ENCODE measurements at regions not wholly inside any gene's neighbourhood (a gene's known extent, or its start where the extent isn't known, plus 50 kb on each side); places are given as distances from the start of the nearest gene placed in this dataset.
A peak's percentile ranks its signal among the peaks of the same experiment; 100 is the strongest.

DNA sequence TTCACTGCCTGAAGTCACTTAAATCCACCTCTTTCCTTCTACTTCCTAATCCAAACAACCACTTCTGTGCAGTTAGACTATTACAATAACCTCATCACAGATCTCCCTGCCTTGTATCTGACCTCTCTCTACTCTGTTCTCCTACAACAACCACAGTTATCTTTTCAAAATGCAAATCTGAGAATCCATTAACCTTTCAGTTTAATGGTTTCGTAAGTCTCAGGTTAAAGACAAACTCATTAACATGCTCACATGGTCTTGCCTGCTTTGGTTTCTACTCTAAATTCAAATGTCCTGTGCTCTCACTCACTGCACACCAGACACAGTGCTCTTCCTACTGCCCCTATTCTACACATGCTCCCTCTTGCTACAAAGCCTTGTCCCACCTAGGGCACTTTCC is 406.5 kb upstream of the THBS1 start:
- CTCF ChIA-PET, result interaction anchor here (2.8 kb wide), 1 partner anchor 406 kb away, joined by 9 read pairs; the partner anchor contains the start of gene THBS1
- TF ChIP-seq, protein P1, sequence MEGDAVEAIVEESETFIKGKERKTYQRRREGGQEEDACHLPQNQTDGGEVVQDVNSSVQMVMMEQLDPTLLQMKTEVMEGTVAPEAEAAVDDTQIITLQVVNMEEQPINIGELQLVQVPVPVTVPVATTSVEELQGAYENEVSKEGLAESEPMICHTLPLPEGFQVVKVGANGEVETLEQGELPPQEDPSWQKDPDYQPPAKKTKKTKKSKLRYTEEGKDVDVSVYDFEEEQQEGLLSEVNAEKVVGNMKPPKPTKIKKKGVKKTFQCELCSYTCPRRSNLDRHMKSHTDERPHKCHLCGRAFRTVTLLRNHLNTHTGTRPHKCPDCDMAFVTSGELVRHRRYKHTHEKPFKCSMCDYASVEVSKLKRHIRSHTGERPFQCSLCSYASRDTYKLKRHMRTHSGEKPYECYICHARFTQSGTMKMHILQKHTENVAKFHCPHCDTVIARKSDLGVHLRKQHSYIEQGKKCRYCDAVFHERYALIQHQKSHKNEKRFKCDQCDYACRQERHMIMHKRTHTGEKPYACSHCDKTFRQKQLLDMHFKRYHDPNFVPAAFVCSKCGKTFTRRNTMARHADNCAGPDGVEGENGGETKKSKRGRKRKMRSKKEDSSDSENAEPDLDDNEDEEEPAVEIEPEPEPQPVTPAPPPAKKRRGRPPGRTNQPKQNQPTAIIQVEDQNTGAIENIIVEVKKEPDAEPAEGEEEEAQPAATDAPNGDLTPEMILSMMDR (IDR thresholded peaks at IDR 0.05; ENCODE audit: low read depth, low read length), result no peak

DNA sequence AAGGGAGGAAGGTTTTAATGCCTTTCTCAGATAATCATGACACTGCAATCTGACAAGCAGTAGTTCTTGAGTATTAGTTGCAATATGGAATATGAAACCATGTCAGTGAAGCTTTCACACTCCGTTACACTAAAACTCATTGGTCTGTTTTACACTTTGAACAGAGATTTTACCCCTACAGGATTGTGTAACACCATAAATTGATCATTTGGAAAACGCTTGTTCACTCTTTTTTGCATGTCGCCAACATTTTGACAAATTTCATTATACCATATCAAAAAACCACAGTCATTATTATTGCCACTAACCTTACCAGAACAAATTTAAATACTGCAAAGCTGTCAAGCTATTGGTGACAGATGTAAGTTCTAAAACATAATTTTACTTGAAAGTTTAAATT is 404.8 kb upstream of the THBS1 start:
- no peak overlapping the region for H3K4me3 ChIP-seq (ENCODE audit: low read depth, low read length)
- POLR2A ChIA-PET, result no interaction called here
- H3K9me3 ChIP-seq (ENCODE audit: control insufficient read depth, insufficient read depth, low read length), result no peaks in the 10 kb centered on the region
- CTCF ChIA-PET, result interaction anchor here (1.2 to 2.8 kb wide), 2 partner anchors 404 to 469 kb away, joined by 3 to 9 read pairs; partner anchors contain the start of gene THBS1
- DNase-seq (ENCODE audit: low read depth, low spot score), result no peak
- TF ChIP-seq, protein P1 (IDR thresholded peaks at IDR 0.05; ENCODE audit: low read depth, low read length), result no peak
- no peak overlapping the region for H3K27ac ChIP-seq (ENCODE audit: low read depth, low read length)
- H3K27me3 ChIP-seq (ENCODE audit: control insufficient read depth, insufficient read depth, low read length), result no peaks in the 10 kb centered on the region

More for the DNA sequence above, 406.5 kb upstream of the THBS1 start:
- Histone ChIP-seq H3K27ac (ENCODE audit: low read depth, low read length) (no peak overlapping the region), H3K9me3 (ENCODE audit: control insufficient read depth, insufficient read depth, low read length) (no peaks in the 10 kb centered on the region), H3K4me3 (ENCODE audit: low read depth, low read length) (no peak overlapping the region), H3K27me3 (ENCODE audit: control insufficient read depth, insufficient read depth, low read length) (no peaks in the 10 kb centered on the region)
- DNase-seq (ENCODE audit: low read depth, low spot score), result no peak
- POLR2A ChIA-PET, result interaction anchor here (0.7 to 3.8 kb wide), 2 partner anchors 65 to 406 kb away, joined by 3 to 44 read pairs; partner anchors contain the start of gene THBS1

DNA sequence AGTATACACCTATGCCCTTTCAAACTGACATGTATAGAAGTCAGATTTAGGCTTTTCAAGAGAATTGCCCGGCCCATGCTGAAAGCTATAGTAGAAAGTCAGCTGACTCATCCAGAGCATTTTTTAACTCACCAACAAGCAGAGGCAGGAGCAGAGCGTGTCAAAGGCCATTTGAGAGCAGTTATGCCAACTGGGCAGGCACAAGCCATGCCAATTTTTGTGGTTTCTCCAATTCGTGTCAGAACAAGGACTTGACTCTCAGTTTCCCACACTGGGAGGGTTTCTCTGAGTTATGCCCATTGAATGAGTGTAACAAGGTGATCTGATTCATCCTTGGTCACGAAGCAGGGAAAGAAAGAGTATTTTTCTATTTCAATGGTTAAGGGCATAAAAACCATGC is 403.3 kb upstream of the THBS1 start:
- TF ChIP-seq, protein P1 (IDR thresholded peaks at IDR 0.05; ENCODE audit: low read depth, low read length), result no peak
- POLR2A ChIA-PET, result no interaction called here
- no peaks in the 10 kb centered on the region for H3K9me3 ChIP-seq (ENCODE audit: control insufficient read depth, insufficient read depth, low read length)
- CTCF ChIA-PET, result interaction anchor here (1.5 kb wide), 1 partner anchor 405 kb away, joined by 7 read pairs; no protein-coding TSS in a partner anchor
- H3K27me3 ChIP-seq (ENCODE audit: control insufficient read depth, insufficient read depth, low read length), result no peaks in the 10 kb centered on the region
- H3K4me3 ChIP-seq (ENCODE audit: low read depth, low read length), result no peak overlapping the region
- no peak overlapping the region for H3K27ac ChIP-seq (ENCODE audit: low read depth, low read length)
- no peak for DNase-seq (ENCODE audit: low read depth, low spot score)

DNA sequence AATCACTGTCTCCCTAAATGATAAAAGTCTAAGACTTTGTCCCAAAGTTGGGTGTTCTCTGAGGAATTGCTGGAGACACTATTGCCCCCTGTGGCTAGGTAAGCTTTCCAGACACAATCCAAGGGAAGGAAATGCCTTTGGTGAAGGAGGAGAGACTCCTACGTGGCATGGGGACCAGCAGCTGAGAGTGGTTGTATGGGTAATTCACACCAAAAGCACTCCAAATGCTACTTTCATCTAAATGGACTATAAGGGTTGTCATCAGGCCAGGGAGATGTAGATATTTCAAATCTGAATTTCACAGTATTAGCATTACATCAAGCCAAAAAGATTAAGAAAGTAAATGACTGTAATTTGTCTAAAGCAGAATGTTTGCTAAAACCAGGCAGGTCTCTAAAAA is 400.8 kb upstream of the THBS1 start:
- ChIA-PET CTCF (interaction anchor here (0.6 to 2.6 kb wide), 2 partner anchors 400 to 475 kb away, joined by 5 to 14 read pairs; partner anchors contain the start of gene THBS1), POLR2A (interaction anchor here (0.7 to 4.8 kb wide), 8 partner anchors 34 to 403 kb away, joined by 3 to 55 read pairs (median 6); partner anchors contain the start of gene THBS1)
- Histone ChIP-seq H3K27me3 (ENCODE audit: control insufficient read depth, insufficient read depth, low read length) (no peaks in the 10 kb centered on the region), H3K4me3 (ENCODE audit: low read depth, low read length) (no peak overlapping the region), H3K9me3 (ENCODE audit: control insufficient read depth, insufficient read depth, low read length) (no peaks in the 10 kb centered on the region), H3K27ac (ENCODE audit: low read depth, low read length) (peak overlapping the region; percentile 81)
- TF ChIP-seq, protein P1 (IDR thresholded peaks at IDR 0.05; ENCODE audit: low read depth, low read length), result 0 out of 2 replicates have a peak, but pooled peaks have one; percentile 13
- DNase-seq (ENCODE audit: low read depth, low spot score), result no peak

DNA sequence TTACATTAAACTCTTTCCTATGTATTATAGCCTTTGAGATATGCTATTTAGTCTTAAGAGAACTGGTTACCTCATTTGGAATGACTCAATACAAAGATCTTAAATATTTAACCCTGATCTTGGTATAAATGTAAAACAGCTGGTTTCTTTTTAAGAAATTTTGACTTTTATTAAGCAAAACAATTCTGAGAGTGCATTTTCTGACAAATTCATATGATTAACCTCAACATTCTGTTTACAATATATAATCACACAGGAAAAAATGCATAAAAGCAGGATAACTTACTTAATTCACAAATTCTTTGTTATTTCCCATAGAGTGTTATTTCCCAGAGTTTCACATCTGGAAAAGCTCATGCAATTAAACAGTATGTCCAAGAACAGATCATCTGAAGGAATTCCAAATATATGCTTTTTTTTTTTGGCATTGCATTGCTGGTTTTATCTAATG is 400.4 kb upstream of the THBS1 start:
- Histone ChIP-seq H3K4me3 (ENCODE audit: low read depth, low read length) (no peak overlapping the region), H3K9me3 (ENCODE audit: control insufficient read depth, insufficient read depth, low read length) (no peaks in the 10 kb centered on the region), H3K27ac (ENCODE audit: low read depth, low read length) (peak overlapping the region; percentile 71), H3K27me3 (ENCODE audit: control insufficient read depth, insufficient read depth, low read length) (no peaks in the 10 kb centered on the region)
- peak; percentile 77 for DNase-seq (ENCODE audit: low read depth, low spot score)
- ChIA-PET POLR2A (interaction anchor here (0.7 to 4.8 kb wide), 7 partner anchors 8 to 403 kb away, joined by 4 to 55 read pairs (median 6); partner anchors contain the start of gene THBS1), CTCF (interaction anchor here (0.6 to 2.6 kb wide), 2 partner anchors 400 to 476 kb away, joined by 5 to 14 read pairs; partner anchors contain the start of gene THBS1)
- TF ChIP-seq, protein P1 (IDR thresholded peaks at IDR 0.05; ENCODE audit: low read depth, low read length), result no peak
